ENCODE measurements at regions not wholly inside any gene's neighbourhood (a gene's known extent, or its start where the extent isn't known, plus 50 kb on each side); places are given as distances from the start of the nearest gene placed in this dataset.

- Histone ChIP-seq H3K4me1 (peaks cover 0 to 5% (median 0%) of the 10 kb centered on the region in 4 donors), H3K4me3 (no peak overlapping the region), H3K36me3 (no peaks in the 10 kb centered on the region), H3K9me3 (no peaks in the 10 kb centered on the region), H3K27ac (no peak overlapping the region), H3K27me3 (no peaks in the 10 kb centered on the region)
- TF ChIP-seq CTCF (IDR thresholded peaks at IDR 0.05) (no peak), POLR2A (IDR thresholded peaks at IDR 0.05) (no peak)
- 83 to 89% methylated on average over 3 of the region's 3 CpGs for WGBS, 2 donors
- DNase-seq (ENCODE audit: low spot score in 2 of 2): no peak
Measured at GRCh38 chr1:55916907-55917306, 662.5 kb downstream of the PLPP3 start.

- Histone ChIP-seq H3K27me3 (no peaks in the 10 kb centered on the region), H3K4me1 (peaks cover 0 to under 1% (median 0%) of the 10 kb centered on the region in 4 donors), H3K9me3 (no peaks in the 10 kb centered on the region), H3K36me3 (no peaks in the 10 kb centered on the region), H3K27ac (no peak overlapping the region), H3K4me3 (no peak overlapping the region)
- 46 to 55% methylated on average over 2 of the region's 2 CpGs for WGBS, 2 donors
- no peak for DNase-seq (ENCODE audit: low spot score in 2 of 2)
- TF ChIP-seq POLR2A (IDR thresholded peaks at IDR 0.05) (no peak), EP300 (IDR thresholded peaks at IDR 0.05) (no peak), CTCF (IDR thresholded peaks at IDR 0.05) (no peak)
Measured at GRCh38 chr1:55916481-55916880, 662.9 kb downstream of the PLPP3 start.

GRCh38 chr1:55913565-55913964 is 665.8 kb downstream of the PLPP3 start:
- TF ChIP-seq CTCF (IDR thresholded peaks at IDR 0.05) (no peak), POLR2A (IDR thresholded peaks at IDR 0.05) (no peak), EP300 (IDR thresholded peaks at IDR 0.05) (no peak)
- Histone ChIP-seq H3K27ac (no peak overlapping the region), H3K4me3 (no peak overlapping the region), H3K27me3 (no peaks in the 10 kb centered on the region), H3K36me3 (no peaks in the 10 kb centered on the region), H3K9me3 (no peaks in the 10 kb centered on the region), H3K4me1 (no peaks in the 10 kb centered on the region)
- WGBS, 2 donors: 97 to 99% methylated on average over 7 of the region's 7 CpGs
- DNase-seq (ENCODE audit: low spot score in 2 of 2): no peak

GRCh38 chr1:55912438-55912837 is 666.9 kb downstream of the PLPP3 start:
- no peak for DNase-seq (ENCODE audit: low spot score in 2 of 2)
- H3K4me3 ChIP-seq: no peak overlapping the region
- no peaks in the 10 kb centered on the region for H3K27me3 ChIP-seq
- H3K36me3 ChIP-seq: no peaks in the 10 kb centered on the region
- H3K9me3 ChIP-seq: no peaks in the 10 kb centered on the region
- H3K27ac ChIP-seq: no peak overlapping the region
- 96 to 97% methylated on average over 3 to 6 of the region's 6 CpGs for WGBS, 2 donors
- no peak for TF ChIP-seq POLR2A (IDR thresholded peaks at IDR 0.05)
- TF ChIP-seq CTCF (IDR thresholded peaks at IDR 0.05): no peak
- TF ChIP-seq EP300 (IDR thresholded peaks at IDR 0.05): no peak
- no peaks in the 10 kb centered on the region for H3K4me1 ChIP-seq

GRCh38 chr1:55904541-55904940 is 674.8 kb downstream of the PLPP3 start:
- H3K4me1 ChIP-seq: no peaks in the 10 kb centered on the region
- H3K4me3 ChIP-seq: no peak overlapping the region
- no peak overlapping the region for H3K27ac ChIP-seq
- no peaks in the 10 kb centered on the region for H3K36me3 ChIP-seq
- no peaks in the 10 kb centered on the region for H3K27me3 ChIP-seq
- 89 to 91% methylated on average over 3 of the region's 3 CpGs for WGBS, 2 donors
- no peaks in the 10 kb centered on the region for H3K9me3 ChIP-seq
- no peak for DNase-seq (ENCODE audit: low spot score in 2 of 2)
- TF ChIP-seq POLR2A (IDR thresholded peaks at IDR 0.05) (no peak), EP300 (IDR thresholded peaks at IDR 0.05) (no peak), CTCF (IDR thresholded peaks at IDR 0.05) (no peak)

Data from tibial nerve (tissue), 4 donors.